CD4-positive, alpha-beta T cell treated with Interleukin-17A for 4 hours (primary cell): ENCODE measurements at regions not wholly inside any gene's neighbourhood (a gene's known extent, or its start where the extent isn't known, plus 50 kb on each side); places are given as distances from the start of the nearest gene placed in this dataset.
"Not testable (repeated sequence)": the region's sequence is repeated elsewhere in the genome, so short reads cannot be mapped to it uniquely, and the experiment has no call there.

Experiments used
- DNase-seq: peaks from one replicate; pipeline ENCODE4 v3.0.0-alpha.2; 2020; ENCODE audit warnings: mixed read lengths

- DNase-seq, result no peak
These were observed 239.2 kb downstream of the ADGRD1 start for GRCh38 chr12:131192951-131193350.

DNA sequence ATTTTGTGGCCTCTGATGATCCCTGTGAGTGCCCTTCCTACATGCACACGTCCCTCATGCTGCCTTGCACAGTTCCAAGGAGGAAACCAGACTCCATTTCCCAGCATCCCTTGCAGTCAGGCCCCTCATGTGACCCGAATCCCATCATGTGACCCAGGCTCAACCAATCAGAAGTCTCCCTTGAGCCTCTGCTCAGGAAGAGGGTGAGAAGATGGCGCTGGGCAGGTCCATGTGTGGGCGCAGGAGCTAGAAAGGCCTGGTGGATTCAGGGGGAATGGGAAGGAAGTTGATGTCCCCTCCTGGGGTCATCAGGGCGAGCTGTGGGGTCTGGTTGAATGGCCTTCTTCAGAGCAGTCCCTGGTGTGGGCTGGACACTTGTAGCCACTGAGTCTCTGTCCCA is 240.5 kb downstream of the ADGRD1 start:
- no peak for DNase-seq

DNA sequence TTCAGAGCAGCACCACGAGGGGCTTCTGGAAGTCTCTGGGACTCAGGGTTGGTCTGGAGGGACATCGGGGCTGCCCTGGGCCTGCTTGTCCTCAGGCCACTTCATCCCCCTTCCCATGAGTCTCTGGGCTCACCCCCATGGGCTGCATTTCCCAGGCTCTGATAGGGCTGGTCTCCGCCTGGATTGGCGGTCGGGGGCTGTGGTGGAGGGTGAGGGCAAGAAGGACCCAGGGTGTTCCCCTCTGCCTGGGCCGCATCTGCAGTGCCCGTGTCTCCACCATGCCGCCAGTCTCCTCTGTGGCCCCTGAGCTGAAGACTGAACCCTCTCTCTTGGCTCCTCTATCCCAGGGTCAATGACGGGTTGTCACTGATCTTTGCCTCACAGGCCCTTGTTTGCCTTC is 242.1 kb downstream of the ADGRD1 start:
- DNase-seq, result no peak

DNA sequence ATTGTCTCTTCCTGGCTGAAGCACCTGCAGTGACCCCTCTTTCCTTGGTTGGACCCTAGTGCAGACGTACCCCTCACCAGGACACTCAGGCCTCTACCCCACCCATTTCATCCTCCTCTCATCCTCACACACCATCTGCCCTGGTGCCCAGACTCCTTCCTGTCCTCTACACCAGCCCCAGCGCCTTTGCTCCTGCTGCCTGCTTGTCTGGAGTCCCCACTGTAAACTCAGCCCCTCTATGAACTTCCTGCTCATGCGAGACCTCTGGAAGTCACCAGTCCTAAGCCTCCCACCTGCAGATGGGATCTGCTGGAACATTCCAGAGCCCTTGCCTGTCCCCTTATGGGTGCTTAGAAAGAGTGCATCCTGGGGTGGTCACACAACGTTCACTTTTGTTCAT is 242.5 kb downstream of the ADGRD1 start:
- DNase-seq, result no peak

GRCh38 chr12:131197490-131197889 is 243.8 kb downstream of the ADGRD1 start:
- DNase-seq, result no peak

GRCh38 chr12:131199221-131199620 is 245.5 kb downstream of the ADGRD1 start:
- DNase-seq, result no peak

DNA sequence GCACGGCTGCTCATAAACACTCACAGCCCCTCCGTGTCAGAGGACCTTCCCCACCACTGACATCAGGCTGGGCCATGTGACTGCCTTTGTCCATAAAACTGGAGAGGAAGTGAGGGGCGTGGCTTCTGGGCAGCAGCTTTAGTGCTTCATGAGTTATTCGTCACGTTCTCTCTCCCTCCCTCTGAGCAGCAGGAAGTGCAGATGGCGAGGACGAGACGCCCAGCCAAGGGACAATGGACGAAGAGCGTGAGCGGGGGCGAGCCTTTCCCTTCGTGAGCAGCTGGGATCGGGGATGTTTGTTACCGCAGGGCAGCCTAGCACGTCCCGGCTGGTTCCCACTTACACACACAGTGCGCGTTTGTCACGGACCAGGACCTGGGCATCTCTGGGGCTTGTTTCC is 248.2 kb downstream of the ADGRD1 start:
- not testable (repeated sequence) for DNase-seq

- DNase-seq, result no peak
These were observed 249.1 kb downstream of the ADGRD1 start for GRCh38 chr12:131202592-131203378.

DNA sequence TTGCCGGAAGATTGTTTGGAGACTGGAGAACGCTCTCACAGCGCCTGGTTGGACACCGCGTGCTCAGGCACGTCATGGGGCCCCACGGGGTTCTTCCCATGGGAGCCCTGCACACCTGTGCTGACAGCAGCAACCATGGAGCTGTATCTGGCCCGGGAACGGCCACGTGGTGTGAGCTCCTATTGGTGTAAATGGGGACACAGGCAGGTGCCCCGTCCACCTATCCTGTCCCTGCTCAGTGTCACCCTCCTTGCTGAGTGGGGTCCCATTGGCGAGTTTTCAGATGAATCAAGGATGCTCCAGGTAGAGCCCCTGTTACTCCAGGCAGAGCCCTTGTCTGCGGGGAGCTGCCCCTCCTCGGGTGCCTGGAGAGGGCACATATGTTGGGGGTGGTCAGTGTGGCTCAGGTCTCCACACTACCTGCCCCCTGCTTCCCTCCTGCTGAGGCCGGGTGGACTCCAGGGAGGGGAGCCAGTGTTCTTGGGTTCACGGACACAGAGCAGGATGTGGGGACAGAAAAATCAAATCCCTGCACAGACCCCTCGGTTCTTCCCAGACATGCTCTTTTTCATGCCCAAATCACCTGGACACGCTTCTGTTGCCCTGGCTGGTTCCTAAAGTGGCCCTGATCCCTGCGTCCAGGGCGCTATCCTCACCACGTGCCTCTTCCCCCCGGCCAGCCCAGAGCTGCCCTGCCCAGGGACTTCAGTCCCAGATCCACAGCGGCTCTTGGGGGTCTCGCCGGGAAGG is 250.1 kb downstream of the ADGRD1 start:
- DNase-seq, result no peak

GRCh38 chr12:131204416-131205274 is 250.9 kb downstream of the ADGRD1 start:
- no peak for DNase-seq

- DNase-seq, result not testable (repeated sequence)
These were observed 251.7 kb downstream of the ADGRD1 start for GRCh38 chr12:131205275-131205933.

- not testable (repeated sequence) for DNase-seq
These were observed 253.1 kb downstream of the ADGRD1 start for GRCh38 chr12:131206630-131207299.

DNA sequence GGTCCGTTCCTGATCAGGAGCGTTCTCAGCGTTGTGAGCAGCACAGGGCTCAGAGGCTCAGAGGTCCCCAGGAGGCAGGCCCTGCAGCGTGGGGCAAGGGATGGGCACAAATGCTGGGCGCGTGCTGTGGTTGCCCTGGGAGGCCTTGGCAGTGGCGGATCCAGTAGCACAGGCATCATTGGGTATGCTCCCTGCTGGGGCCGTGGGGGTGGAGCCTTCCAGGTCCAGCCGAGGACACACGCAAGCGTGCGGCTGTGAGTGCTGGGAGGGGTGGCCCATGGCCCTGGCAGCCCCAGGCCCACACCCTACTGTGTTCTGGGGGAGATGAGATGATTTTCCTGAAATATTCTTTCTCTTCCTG is 253.6 kb downstream of the ADGRD1 start:
- not testable (repeated sequence) for DNase-seq

- not testable (repeated sequence) for DNase-seq
These were observed 254.1 kb downstream of the ADGRD1 start for GRCh38 chr12:131207841-131208240.

DNA sequence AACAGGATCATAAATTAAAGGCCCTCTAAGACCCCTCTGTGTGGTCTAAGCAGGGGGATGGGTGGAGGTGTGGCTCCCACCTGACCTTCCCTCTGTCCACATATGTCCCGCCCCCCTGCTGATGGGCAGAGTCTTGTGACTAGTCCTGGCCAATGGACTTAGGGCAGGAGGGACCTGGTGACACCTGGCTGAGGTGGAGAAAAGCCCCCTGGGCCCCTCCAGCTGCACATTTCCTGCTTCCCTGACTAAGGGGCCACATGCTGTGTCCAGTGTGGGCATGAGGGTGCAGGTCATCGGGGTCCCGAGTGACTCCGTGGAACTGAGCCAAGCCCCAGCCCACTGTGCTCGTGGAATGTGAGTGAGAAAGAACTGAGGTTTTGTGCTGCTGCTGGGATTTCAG is 254.7 kb downstream of the ADGRD1 start:
- DNase-seq, result no peak

- no peak for DNase-seq
These were observed 255.7 kb downstream of the ADGRD1 start for GRCh38 chr12:131209082-131210070.

DNA sequence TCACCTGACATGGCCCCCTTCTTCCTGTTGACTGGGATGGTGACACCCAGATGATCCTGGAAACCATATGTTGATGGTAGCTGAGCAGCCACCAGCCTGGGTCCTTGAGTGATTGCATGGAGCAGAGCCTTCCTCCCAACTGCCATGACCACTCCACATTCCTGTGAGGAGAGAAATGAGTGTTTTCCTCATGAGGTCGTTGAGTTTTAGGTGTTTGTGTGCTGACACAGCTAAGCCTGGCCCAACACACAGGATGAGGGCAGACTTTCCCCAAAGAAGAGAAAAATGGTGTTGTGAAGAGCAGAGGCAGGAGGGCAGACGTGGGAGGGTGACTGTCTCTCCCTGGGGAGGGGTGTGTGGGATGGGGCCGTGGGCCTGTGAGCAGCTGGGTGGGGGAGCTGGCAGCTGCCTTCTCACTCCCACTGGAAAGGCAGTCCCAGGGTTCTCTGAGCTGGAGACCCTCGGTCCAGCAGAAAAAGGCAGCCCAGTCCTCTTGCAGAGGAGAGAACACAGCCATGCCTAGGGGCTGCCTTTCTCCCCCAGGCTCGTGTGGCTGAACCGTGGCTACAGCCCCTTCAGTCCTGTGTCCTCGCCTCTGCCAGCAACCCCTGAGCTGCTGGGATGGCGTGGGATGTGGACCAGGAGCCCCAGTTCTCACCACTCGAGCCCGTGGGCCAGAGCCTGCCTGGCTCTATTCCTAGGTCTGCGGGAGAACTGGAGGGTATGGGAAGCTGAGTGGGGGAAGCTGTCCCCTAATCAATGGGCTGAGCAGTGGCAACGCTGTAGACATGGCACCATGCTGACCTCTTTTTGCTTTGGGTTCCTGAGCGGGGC is 257.0 kb downstream of the ADGRD1 start:
- DNase-seq, result no peak

GRCh38 chr12:131211340-131211938 is 257.7 kb downstream of the ADGRD1 start:
- no peak for DNase-seq

DNA sequence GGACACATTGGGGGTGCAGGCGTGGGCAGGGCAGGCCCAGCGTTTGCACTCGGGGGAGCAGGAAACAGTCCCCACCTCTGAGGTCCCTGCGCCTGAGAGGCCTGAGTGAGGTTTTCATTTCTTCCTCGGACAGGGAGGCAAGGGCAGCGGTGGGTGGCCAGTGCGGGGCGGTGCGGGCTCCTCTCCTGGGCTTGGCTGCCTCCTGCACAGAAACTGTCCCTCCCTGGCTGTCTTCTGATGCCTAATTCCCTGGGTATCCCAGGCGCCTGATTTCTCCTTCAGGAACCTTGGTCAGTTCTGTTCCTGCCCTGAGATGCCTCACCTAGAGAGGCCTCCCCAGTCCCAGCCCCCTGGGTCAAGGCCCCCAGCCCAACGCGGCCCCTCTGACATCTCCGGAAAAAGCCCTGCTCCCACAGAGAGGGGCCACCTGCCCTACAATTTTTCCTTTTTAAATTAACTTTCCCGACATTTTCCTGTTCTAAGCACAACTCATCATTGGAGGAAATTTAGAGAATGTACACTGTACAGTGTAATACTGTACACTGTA is 260.3 kb downstream of the ADGRD1 start:
- DNase-seq, result no peak
